Trophoblast cell (in vitro differentiated cells and primary cell): ENCODE measurements at regions not wholly inside any gene's neighbourhood (a gene's known extent, or its start where the extent isn't known, plus 50 kb on each side); places are given as distances from the start of the nearest gene placed in this dataset.

ENCODE experiments used
- DNase-seq, 2 donors: peaks; one replicate each; pipeline ENCODE4 v3.0.0-alpha.2; 2016
- H2AFZ ChIP-seq: 2 replicates; pipeline ENCODE4 v1.6.1; 2013; ENCODE audit warnings: low read length, moderate library complexity, mild to moderate bottlenecking; ENCODE audit not compliant: insufficient read depth, poor library complexity
- H2AK5ac ChIP-seq: 2 replicates; pipeline ENCODE4 v1.6.1; 2013; ENCODE audit warnings: mild to moderate bottlenecking, low read length
- H2BK120ac ChIP-seq: 2 replicates; pipeline ENCODE4 v1.6.1; 2013; ENCODE audit warnings: low read length, mild to moderate bottlenecking, moderate library complexity; ENCODE audit not compliant: insufficient read depth, poor library complexity
- H2BK12ac ChIP-seq: 2 replicates; pipeline ENCODE4 v1.6.1; 2013; ENCODE audit warnings: mild to moderate bottlenecking, low read length, moderate library complexity
- H2BK5ac ChIP-seq: 2 replicates; pipeline ENCODE4 v1.6.1; 2013; ENCODE audit warnings: low read length, low read depth, moderate library complexity, mild to moderate bottlenecking; ENCODE audit not compliant: poor library complexity
- H3K14ac ChIP-seq: 2 replicates; pipeline ENCODE4 v1.6.1; 2013; ENCODE audit warnings: mild to moderate bottlenecking, low read length
- H3K18ac ChIP-seq: 2 replicates; pipeline ENCODE4 v1.6.1; 2013; ENCODE audit warnings: mild to moderate bottlenecking, low read length
- H3K23ac ChIP-seq: 2 replicates; pipeline ENCODE4 v1.6.1; 2013; ENCODE audit warnings: low read length
- H3K27ac ChIP-seq: 2 replicates; pipeline ENCODE4 v1.5.1; 2013; ENCODE audit warnings: low read depth, mild to moderate bottlenecking, inconsistent platforms, low read length, moderate library complexity
- H3K27me3 ChIP-seq: 2 replicates; pipeline ENCODE4 v1.6.1; 2013; ENCODE audit warnings: inconsistent platforms, mild to moderate bottlenecking, low read length, moderate library complexity; ENCODE audit not compliant: insufficient read depth
- H3K36me3 ChIP-seq, 2 experiments: 1 replicate in 1 of 2; 2 replicates in 1 of 2; pipeline ENCODE4 v1.6.1; 2013; ENCODE audit warnings: low read length in 2 of 2, mild to moderate bottlenecking in 2 of 2, moderate library complexity in 1 of 2; ENCODE audit not compliant: insufficient read depth in 2 of 2, control insufficient read depth in 1 of 2
- H3K4ac ChIP-seq: 2 replicates; pipeline ENCODE4 v1.6.1; 2013; ENCODE audit warnings: low read depth, mild to moderate bottlenecking, low read length, moderate library complexity
- H3K4me1 ChIP-seq, 2 experiments: 1 replicate in 1 of 2; 2 replicates in 1 of 2; pipeline ENCODE4 v1.6.1; 2013; ENCODE audit warnings: low read length in 2 of 2, mild to moderate bottlenecking in 2 of 2, moderate library complexity in 1 of 2; ENCODE audit not compliant: insufficient read depth in 2 of 2, control insufficient read depth in 1 of 2
- H3K4me2 ChIP-seq: 2 replicates; pipeline ENCODE4 v1.6.1; 2013; ENCODE audit warnings: inconsistent platforms, mild to moderate bottlenecking, low read length, moderate library complexity
- H3K4me3 ChIP-seq: 2 replicates; pipeline ENCODE4 v1.5.1; 2013; ENCODE audit warnings: mild to moderate bottlenecking, low read depth, low read length, inconsistent platforms
- H3K79me1 ChIP-seq: one replicate; pipeline ENCODE4 v1.6.1; 2013; ENCODE audit warnings: low read length
- H3K79me2 ChIP-seq: 2 replicates; pipeline ENCODE4 v1.6.1; 2013; ENCODE audit warnings: low read length, mild to moderate bottlenecking; ENCODE audit not compliant: control insufficient read depth, insufficient read depth, poor library complexity
- H3K9ac ChIP-seq: 2 replicates; pipeline ENCODE4 v1.6.1; 2013; ENCODE audit warnings: mild to moderate bottlenecking, low read length
- H3K9me3 ChIP-seq: 2 replicates; pipeline ENCODE4 v1.6.1; 2013; ENCODE audit warnings: low read depth, mild to moderate bottlenecking, control low read depth, inconsistent platforms, low read length; ENCODE audit not compliant: insufficient read depth
- H4K12ac ChIP-seq: 2 replicates; pipeline ENCODE4 v1.6.1; 2013; ENCODE audit warnings: low read depth, mild to moderate bottlenecking, low read length, moderate library complexity
- H4K8ac ChIP-seq: 2 replicates; pipeline ENCODE4 v1.6.1; 2013; ENCODE audit warnings: low read depth, mild to moderate bottlenecking, low read length, moderate library complexity
- H4K91ac ChIP-seq: one replicate; pipeline ENCODE4 v1.6.1; 2013; ENCODE audit warnings: low read depth, mild to moderate bottlenecking, low read length, moderate library complexity
- WGBS: extraction: QIAGEN DNeasy Blood & Tissue Kit; methylation state at CpG from one replicate; pipeline ENCODE4 v1.1.7; 2013; ENCODE audit warnings: missing lambda C conversion rate; ENCODE audit not compliant: insufficient read length, insufficient coverage; ENCODE audit errors: extremely low coverage; 5-methylcytosine and 5-hydroxymethylcytosine counted together

DNA sequence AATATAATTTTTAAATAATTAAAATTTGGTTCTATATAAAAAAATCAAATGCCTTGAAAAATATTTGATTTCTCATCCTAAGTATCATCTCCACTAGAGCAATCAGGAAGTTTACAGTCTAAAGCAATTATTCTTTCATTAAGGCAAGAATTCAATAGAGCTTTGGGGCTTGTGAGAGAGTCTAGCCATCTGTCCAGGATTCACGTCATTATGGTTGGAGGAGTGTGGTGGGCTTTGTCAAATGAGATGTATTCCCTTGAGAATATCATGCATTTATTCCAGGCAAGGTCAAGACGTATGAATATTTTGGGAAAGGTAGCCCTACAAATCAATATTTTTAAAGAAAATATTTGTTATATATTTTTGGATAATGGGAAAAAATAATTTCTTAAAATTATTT lies 132.4 kb downstream of the ELOVL4 start:
- Histone ChIP-seq H3K79me1 (peaks cover 12% of the 10 kb centered on the region), H3K9ac (no peak overlapping the region), H3K27me3 (no peaks in the 10 kb centered on the region), H3K18ac (no peak overlapping the region), H4K12ac (no peak overlapping the region), H4K8ac (no peak overlapping the region), H3K4me2 (no peak overlapping the region), H2BK12ac (no peak overlapping the region), H2AFZ (no peak overlapping the region), H3K27ac (no peak overlapping the region), H3K4me3 (no peak overlapping the region), H2BK120ac (no peak overlapping the region), H4K91ac (no peak overlapping the region), H3K23ac (no peak overlapping the region), H3K79me2 (no peaks in the 10 kb centered on the region), H3K9me3 (no peaks in the 10 kb centered on the region), H3K36me3 (no peaks in the 10 kb centered on the region), H2BK5ac (no peak overlapping the region), H3K4me1 (peaks cover 5 to 6% of the 10 kb centered on the region in 2 experiments), H3K14ac (no peak overlapping the region), H3K4ac (no peak overlapping the region), H2AK5ac (no peak overlapping the region)
- no CpG with 5 or more reads among the region's 2 CpGs for WGBS
- no peak for DNase-seq

- Histone ChIP-seq H2BK12ac (peak overlapping the region; percentile 84), H3K4me1 (peaks cover 5 to 6% of the 10 kb centered on the region in 2 experiments), H3K14ac (no peak overlapping the region), H2BK5ac (peak overlapping the region; percentile 57), H3K79me1 (peaks cover 12% of the 10 kb centered on the region), H3K27ac (no peak overlapping the region), H3K79me2 (no peaks in the 10 kb centered on the region), H3K36me3 (no peaks in the 10 kb centered on the region), H3K23ac (no peak overlapping the region), H3K9ac (no peak overlapping the region), H2AFZ (no peak overlapping the region), H2AK5ac (no peak overlapping the region), H4K12ac (no peak overlapping the region), H2BK120ac (peak overlapping the region; percentile 15), H3K9me3 (no peaks in the 10 kb centered on the region), H3K18ac (no peak overlapping the region), H3K27me3 (no peaks in the 10 kb centered on the region), H3K4me2 (no peak overlapping the region), H3K4me3 (no peak overlapping the region), H4K91ac (peak overlapping the region; percentile 65), H3K4ac (no peak overlapping the region), H4K8ac (peak overlapping the region; percentile 9)
- peak; percentile 27 to 79 for DNase-seq
- WGBS = no CpG with 5 or more reads among the region's 4 CpGs
Observed at GRCh38 chr6:79813854-79814709, 133.3 kb downstream of the ELOVL4 start.

DNA sequence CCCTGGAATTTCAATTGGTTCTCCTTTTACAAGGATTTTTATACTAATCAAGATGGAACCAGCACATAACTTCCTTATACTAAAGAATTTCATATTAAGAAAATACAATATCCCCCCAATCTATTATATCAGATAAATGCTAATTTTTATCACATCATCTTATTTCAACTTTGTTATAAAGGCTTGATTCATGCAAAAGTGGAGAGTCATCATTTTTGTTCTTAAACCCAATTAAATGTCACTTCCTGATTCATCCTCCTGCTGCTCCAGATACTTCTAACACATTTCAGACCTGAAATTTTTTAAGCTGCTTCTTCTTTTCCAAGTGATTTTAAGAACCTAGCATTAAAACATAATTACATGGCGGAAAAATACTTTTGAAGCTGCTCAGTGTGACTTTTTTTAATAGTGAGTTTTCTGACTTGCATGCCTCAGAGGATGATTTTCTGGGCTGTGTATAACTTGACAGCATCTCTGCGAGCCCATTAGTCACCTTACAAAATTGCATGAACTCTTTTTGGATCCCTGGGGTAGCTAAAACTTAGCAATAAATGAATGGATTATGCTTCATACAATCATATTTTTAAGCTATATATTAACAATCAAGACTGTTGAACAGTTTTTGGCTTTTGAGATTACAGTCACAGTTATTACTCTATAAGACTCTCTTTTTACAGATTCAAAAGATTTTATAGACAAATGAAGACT lies 134.1 kb downstream of the ELOVL4 start:
- no peak overlapping the region for H4K12ac ChIP-seq
- H3K14ac ChIP-seq = no peak overlapping the region
- WGBS = no CpG with 5 or more reads among the region's 2 CpGs
- H3K79me1 ChIP-seq = peaks cover 14% of the 10 kb centered on the region
- no peak overlapping the region for H2BK12ac ChIP-seq
- no peak overlapping the region for H3K18ac ChIP-seq
- H4K91ac ChIP-seq = no peak overlapping the region
- H3K79me2 ChIP-seq = no peaks in the 10 kb centered on the region
- peak overlapping the region; percentile 6 for H3K27ac ChIP-seq
- no peak overlapping the region for H2BK5ac ChIP-seq
- H3K4ac ChIP-seq = no peak overlapping the region
- no peak overlapping the region for H2AFZ ChIP-seq
- no peak overlapping the region for H4K8ac ChIP-seq
- no peaks in the 10 kb centered on the region for H3K9me3 ChIP-seq
- H3K4me3 ChIP-seq = no peak overlapping the region
- no peak overlapping the region for H3K9ac ChIP-seq
- DNase-seq = no peak
- H3K36me3 ChIP-seq = no peaks in the 10 kb centered on the region
- H2AK5ac ChIP-seq = no peak overlapping the region
- H3K4me2 ChIP-seq = no peak overlapping the region
- H3K23ac ChIP-seq = no peak overlapping the region
- H3K4me1 ChIP-seq = peaks cover 5 to 6% of the 10 kb centered on the region in 2 experiments
- H3K27me3 ChIP-seq = no peaks in the 10 kb centered on the region
- H2BK120ac ChIP-seq = peak overlapping the region; percentile 7

DNA sequence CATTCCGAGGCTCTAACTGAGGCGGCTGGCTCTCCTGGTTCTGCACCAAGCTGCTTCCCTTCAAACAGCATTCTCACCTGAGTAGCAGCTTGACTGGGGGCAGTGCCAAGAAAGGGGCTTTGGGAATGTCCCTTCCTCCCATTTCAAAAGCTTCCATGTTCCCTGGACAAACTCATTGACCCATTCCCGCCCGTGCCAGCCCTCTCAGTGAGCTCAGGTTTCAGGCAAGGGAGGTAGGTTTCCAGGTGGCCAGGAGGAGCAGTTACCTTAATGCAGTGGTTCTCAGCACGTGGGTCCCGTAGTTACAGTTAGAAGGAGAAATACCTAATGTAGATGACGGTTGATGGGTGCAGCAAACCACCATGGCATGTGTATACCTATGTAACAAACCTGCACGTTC lies 135.2 kb downstream of the ELOVL4 start:
- H2BK120ac ChIP-seq = peak overlapping the region; percentile 91
- no peaks in the 10 kb centered on the region for H3K9me3 ChIP-seq
- no peaks in the 10 kb centered on the region for H3K27me3 ChIP-seq
- H4K8ac ChIP-seq = peak overlapping the region; percentile 17
- H3K9ac ChIP-seq = no peak overlapping the region
- peaks cover 15% of the 10 kb centered on the region for H3K79me1 ChIP-seq
- H3K18ac ChIP-seq = peak overlapping the region; percentile 72
- no CpG with 5 or more reads among the region's 8 CpGs for WGBS
- H3K4me2 ChIP-seq = no peak overlapping the region
- no peak overlapping the region for H4K12ac ChIP-seq
- H4K91ac ChIP-seq = peak overlapping the region; percentile 90
- H2AK5ac ChIP-seq = no peak overlapping the region
- DNase-seq = no peak
- no peaks in the 10 kb centered on the region for H3K79me2 ChIP-seq
- H3K27ac ChIP-seq = no peak overlapping the region
- H3K14ac ChIP-seq = peak overlapping the region; percentile 64
- peak overlapping the region; percentile 45 for H2AFZ ChIP-seq
- H3K23ac ChIP-seq = no peak overlapping the region
- peak overlapping the region; percentile 29 for H2BK12ac ChIP-seq
- H3K4ac ChIP-seq = no peak overlapping the region
- H3K4me1 ChIP-seq = peaks cover 5 to 6% of the 10 kb centered on the region in 2 experiments
- peak overlapping the region; percentile 46 for H2BK5ac ChIP-seq
- H3K36me3 ChIP-seq = no peaks in the 10 kb centered on the region
- H3K4me3 ChIP-seq = no peak overlapping the region
